Kidney epithelial cell (primary cell): ENCODE measurements at regions not wholly inside any gene's neighbourhood (a gene's known extent, or its start where the extent isn't known, plus 50 kb on each side); places are given as distances from the start of the nearest gene placed in this dataset.

ENCODE experiments used
- DNase-seq: peaks from one replicate; pipeline ENCODE4 v3.0.0-alpha.2; 2010; ENCODE audit warnings: low read depth
- H3K27me3 ChIP-seq: 2 replicates; pipeline ENCODE4 v1.6.0; 2011; ENCODE audit warnings: low read length; ENCODE audit not compliant: control insufficient read depth, insufficient read depth
- H3K36me3 ChIP-seq: 2 replicates; pipeline ENCODE4 v1.5.1; 2011; ENCODE audit warnings: low read length; ENCODE audit not compliant: control insufficient read depth, insufficient read depth
- H3K4me3 ChIP-seq: 2 replicates; pipeline ENCODE4 v1.5.1; 2011; ENCODE audit warnings: low read depth, mild to moderate bottlenecking, control low read depth, low read length
- CTCF ChIP-seq: IDR thresholded peaks from 2 replicates; pipeline ENCODE4 v1.5.1; 2011; ENCODE audit warnings: mild to moderate bottlenecking, moderate library complexity, low read length, control low read depth, inconsistent platforms; ENCODE audit not compliant: insufficient read depth, poor library complexity, severe bottlenecking

GRCh38 chr13:88801361-88801760, 1130.2 kb downstream of the SLITRK5 start:
- Histone ChIP-seq H3K36me3 (no peaks in the 10 kb centered on the region), H3K27me3 (no peaks in the 10 kb centered on the region), H3K4me3 (no peak overlapping the region)
- DNase-seq, result no peak
- TF ChIP-seq CTCF, result no peak

DNA sequence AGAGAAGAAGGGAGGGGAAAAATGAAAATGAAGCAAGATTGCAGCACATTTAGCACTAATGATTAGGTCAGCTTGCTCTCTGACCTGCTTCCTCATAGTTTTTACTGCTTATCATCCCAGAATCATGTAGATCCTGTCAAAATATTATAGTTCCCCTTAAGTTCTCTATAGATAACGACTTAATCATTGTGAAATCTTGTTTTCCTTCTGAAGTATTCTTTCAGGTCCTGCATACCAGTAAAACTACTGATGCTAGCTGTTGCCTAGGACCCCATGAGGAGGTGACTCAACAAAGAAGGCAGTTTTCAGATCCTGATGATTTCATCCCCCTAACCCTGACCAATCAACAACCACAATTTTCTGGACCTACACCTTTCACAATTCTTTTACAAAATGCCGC, 1131.7 kb downstream of the SLITRK5 start:
- DNase-seq, result no peak
- H3K36me3 ChIP-seq, result no peaks in the 10 kb centered on the region

GRCh38 chr13:88806438-88806837, 1135.3 kb downstream of the SLITRK5 start:
- TF ChIP-seq CTCF, result no peak
- Histone ChIP-seq H3K36me3 (no peaks in the 10 kb centered on the region), H3K4me3 (no peak overlapping the region), H3K27me3 (no peaks in the 10 kb centered on the region)
- DNase-seq, result no peak

More for the DNA sequence above, 1131.7 kb downstream of the SLITRK5 start:
- Histone ChIP-seq H3K27me3 (no peaks in the 10 kb centered on the region), H3K4me3 (no peak overlapping the region)
- no peak for TF ChIP-seq CTCF

DNA sequence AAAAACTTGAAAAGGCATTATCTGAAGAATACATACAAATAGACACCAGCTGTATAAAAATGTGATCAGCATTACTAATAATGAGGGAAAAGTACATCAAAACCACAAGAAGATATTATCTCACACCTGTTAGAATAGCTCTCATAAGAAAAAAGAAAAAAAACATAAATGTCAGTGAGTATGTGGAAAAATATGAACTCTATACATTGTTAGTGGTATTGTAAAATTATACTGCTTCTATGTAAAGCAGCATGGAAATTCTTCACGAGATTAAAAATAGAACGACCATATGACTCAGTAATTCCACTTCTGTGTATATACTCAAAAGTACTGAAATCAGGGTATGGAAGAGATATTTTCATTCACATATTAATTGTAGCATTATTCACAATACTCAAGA, 1146.4 kb downstream of the SLITRK5 start:
- no peak for TF ChIP-seq CTCF
- no peak for DNase-seq
- Histone ChIP-seq H3K27me3 (no peaks in the 10 kb centered on the region), H3K36me3 (no peaks in the 10 kb centered on the region), H3K4me3 (no peak overlapping the region)

- no peaks in the 10 kb centered on the region for H3K27me3 ChIP-seq
- DNase-seq, result no peak
- no peak overlapping the region for H3K4me3 ChIP-seq
- no peak for TF ChIP-seq CTCF
- no peaks in the 10 kb centered on the region for H3K36me3 ChIP-seq
Observed at GRCh38 chr13:88823114-88823513, 1151.9 kb downstream of the SLITRK5 start.

DNA sequence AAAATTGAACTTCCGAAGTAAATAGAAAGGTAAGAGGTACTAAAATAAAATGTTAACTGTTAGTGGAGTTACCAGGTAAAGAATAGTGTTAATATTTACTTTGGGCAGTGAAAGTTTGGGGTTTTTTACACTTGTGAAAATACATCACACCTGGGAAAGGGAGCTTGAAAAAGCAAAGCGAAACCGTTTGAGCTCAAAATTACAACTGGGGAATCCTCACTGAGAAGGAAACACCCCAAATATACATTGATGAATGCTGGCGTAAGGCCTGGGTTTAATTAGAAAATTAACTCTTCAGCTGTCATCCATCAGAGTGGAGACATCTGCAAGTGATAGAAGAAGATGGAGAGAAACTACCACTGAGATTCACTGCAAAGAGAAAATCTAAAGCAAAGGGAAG, 1153.0 kb downstream of the SLITRK5 start:
- no peak overlapping the region for H3K4me3 ChIP-seq
- no peaks in the 10 kb centered on the region for H3K36me3 ChIP-seq
- TF ChIP-seq CTCF, result no peak
- no peak for DNase-seq
- no peaks in the 10 kb centered on the region for H3K27me3 ChIP-seq
